ENCODE measurements at regions not wholly inside any gene's neighbourhood (a gene's known extent, or its start where the extent isn't known, plus 50 kb on each side); places are given as distances from the start of the nearest gene placed in this dataset.

- TF ChIP-seq POLR2A (IDR thresholded peaks at IDR 0.05), result no peak
- TF ChIP-seq CTCF (IDR thresholded peaks at IDR 0.05), result no peak
- TF ChIP-seq POLR2AphosphoS5 (IDR thresholded peaks at IDR 0.05), result no peak
These were observed 297.5 kb upstream of the COX7C start for GRCh38 chr5:86320266-86320665.
